ENCODE measurements at regions not wholly inside any gene's neighbourhood (a gene's known extent, or its start where the extent isn't known, plus 50 kb on each side); places are given as distances from the start of the nearest gene placed in this dataset.
"Not testable (repeated sequence)": the region's sequence is repeated elsewhere in the genome, so short reads cannot be mapped to it uniquely, and the experiment has no call there.

- DNase-seq (ENCODE audit: low read depth in 3 of 3, low spot score in 2 of 3) = no peak
These were observed 872.6 kb downstream of the DTWD2 start for GRCh38 chr5:118115791-118116190.

- DNase-seq (ENCODE audit: low read depth in 3 of 3, low spot score in 2 of 3) = no peak
These were observed 876.4 kb downstream of the DTWD2 start for GRCh38 chr5:118111956-118112355.

GRCh38 chr5:118107246-118107645, 881.1 kb downstream of the DTWD2 start:
- not testable (repeated sequence) for DNase-seq (ENCODE audit: low read depth in 3 of 3, low spot score in 2 of 3)

GRCh38 chr5:118098716-118099115, 889.6 kb downstream of the DTWD2 start:
- no peak for DNase-seq (ENCODE audit: low read depth in 3 of 3, low spot score in 2 of 3)

GRCh38 chr5:118095115-118095514, 893.2 kb downstream of the DTWD2 start:
- peak in 1 of 3 donors; percentile 5 for DNase-seq (ENCODE audit: low read depth in 3 of 3, low spot score in 2 of 3)

- no peak for DNase-seq (ENCODE audit: low read depth in 3 of 3, low spot score in 2 of 3)
These were observed 899.9 kb downstream of the DTWD2 start for GRCh38 chr5:118088448-118088847.

- no peak for DNase-seq (ENCODE audit: low read depth in 3 of 3, low spot score in 2 of 3)
These were observed 911.9 kb downstream of the DTWD2 start for GRCh38 chr5:118076490-118076889.

GRCh38 chr5:118070041-118070440, 918.3 kb downstream of the DTWD2 start:
- DNase-seq (ENCODE audit: low read depth in 3 of 3, low spot score in 2 of 3) = no peak

- DNase-seq (ENCODE audit: low read depth in 3 of 3, low spot score in 2 of 3) = no peak
These were observed 918.9 kb downstream of the DTWD2 start for GRCh38 chr5:118069452-118069851.

GRCh38 chr5:118068886-118069285, 919.5 kb downstream of the DTWD2 start:
- DNase-seq (ENCODE audit: low read depth in 3 of 3, low spot score in 2 of 3) = no peak

GRCh38 chr5:118063836-118064235, 924.5 kb downstream of the DTWD2 start:
- DNase-seq (ENCODE audit: low read depth in 3 of 3, low spot score in 2 of 3) = not testable (repeated sequence)

- no peak for DNase-seq (ENCODE audit: low read depth in 3 of 3, low spot score in 2 of 3)
These were observed 927.5 kb downstream of the DTWD2 start for GRCh38 chr5:118060833-118061232.

GRCh38 chr5:118052503-118052902, 935.8 kb downstream of the DTWD2 start:
- DNase-seq (ENCODE audit: low read depth in 3 of 3, low spot score in 2 of 3) = no peak

GRCh38 chr5:118044169-118044568, 944.2 kb downstream of the DTWD2 start:
- no peak for DNase-seq (ENCODE audit: low read depth in 3 of 3, low spot score in 2 of 3)

GRCh38 chr5:118043531-118043930, 944.8 kb downstream of the DTWD2 start:
- DNase-seq (ENCODE audit: low read depth in 3 of 3, low spot score in 2 of 3) = no peak

- DNase-seq (ENCODE audit: low read depth in 3 of 3, low spot score in 2 of 3) = no peak
These were observed 946.3 kb downstream of the DTWD2 start for GRCh38 chr5:118042076-118042475.

GRCh38 chr5:118040496-118040895, 947.9 kb downstream of the DTWD2 start:
- DNase-seq (ENCODE audit: low read depth in 3 of 3, low spot score in 2 of 3) = no peak

- DNase-seq (ENCODE audit: low read depth in 3 of 3, low spot score in 2 of 3) = no peak
These were observed 954.5 kb downstream of the DTWD2 start for GRCh38 chr5:118033686-118034338.

- no peak for DNase-seq (ENCODE audit: low read depth in 3 of 3, low spot score in 2 of 3)
These were observed 958.5 kb downstream of the DTWD2 start for GRCh38 chr5:118029807-118030206.

- no peak for DNase-seq (ENCODE audit: low read depth in 3 of 3, low spot score in 2 of 3)
These were observed 966.3 kb downstream of the DTWD2 start for GRCh38 chr5:118022062-118022461.

- DNase-seq (ENCODE audit: low read depth in 3 of 3, low spot score in 2 of 3) = no peak
These were observed 970.8 kb downstream of the DTWD2 start for GRCh38 chr5:118017536-118017935.

- no peak for DNase-seq (ENCODE audit: low read depth in 3 of 3, low spot score in 2 of 3)
These were observed 972.0 kb downstream of the DTWD2 start for GRCh38 chr5:118016396-118016795.

- DNase-seq (ENCODE audit: low read depth in 3 of 3, low spot score in 2 of 3) = no peak
These were observed 972.8 kb downstream of the DTWD2 start for GRCh38 chr5:118015511-118015910.
